ENCODE measurements at regions not wholly inside any gene's neighbourhood (a gene's known extent, or its start where the extent isn't known, plus 50 kb on each side); places are given as distances from the start of the nearest gene placed in this dataset.

- Histone ChIP-seq H3K4me3 (ENCODE audit: low read depth, low read length) (no peak overlapping the region), H3K27me3 (no peaks in the 10 kb centered on the region), H3K36me3 (no peaks in the 10 kb centered on the region), H3K4me1 (no peaks in the 10 kb centered on the region), H3K9me3 (no peaks in the 10 kb centered on the region)
- no peak for TF ChIP-seq CTCF (IDR thresholded peaks at IDR 0.05; ENCODE audit: low read depth, low read length)
- no peak for DNase-seq
Measured at GRCh38 chr4:13766761-13767540, 139.4 kb upstream of the BOD1L1 start.

- DNase-seq, result no peak
- no peak for TF ChIP-seq CTCF (IDR thresholded peaks at IDR 0.05; ENCODE audit: low read depth, low read length)
- H3K27me3 ChIP-seq, result no peaks in the 10 kb centered on the region
Measured at GRCh38 chr4:13777341-13777740, 149.8 kb upstream of the BOD1L1 start.

GRCh38 chr4:13778367-13778766 is 150.8 kb upstream of the BOD1L1 start:
- Histone ChIP-seq H3K9me3 (no peaks in the 10 kb centered on the region), H3K4me3 (ENCODE audit: low read depth, low read length) (no peak overlapping the region), H3K27me3 (no peaks in the 10 kb centered on the region), H3K4me1 (no peaks in the 10 kb centered on the region), H3K36me3 (no peaks in the 10 kb centered on the region)
- TF ChIP-seq CTCF (IDR thresholded peaks at IDR 0.05; ENCODE audit: low read depth, low read length), result no peak
- DNase-seq, result no peak

More at GRCh38 chr4:13777341-13777740, 149.8 kb upstream of the BOD1L1 start:
- no peaks in the 10 kb centered on the region for H3K9me3 ChIP-seq
- no peaks in the 10 kb centered on the region for H3K4me1 ChIP-seq
- H3K36me3 ChIP-seq, result no peaks in the 10 kb centered on the region
- no peak overlapping the region for H3K4me3 ChIP-seq (ENCODE audit: low read depth, low read length)

- no peaks in the 10 kb centered on the region for H3K4me1 ChIP-seq
- DNase-seq, result no peak
- no peak for TF ChIP-seq CTCF (IDR thresholded peaks at IDR 0.05; ENCODE audit: low read depth, low read length)
Measured at GRCh38 chr4:13782231-13782630, 154.7 kb upstream of the BOD1L1 start.

GRCh38 chr4:13783800-13784411 is 156.4 kb upstream of the BOD1L1 start:
- DNase-seq, result no peak
- no peaks in the 10 kb centered on the region for H3K27me3 ChIP-seq
- H3K36me3 ChIP-seq, result no peaks in the 10 kb centered on the region
- TF ChIP-seq CTCF (IDR thresholded peaks at IDR 0.05; ENCODE audit: low read depth, low read length), result no peak
- H3K4me3 ChIP-seq (ENCODE audit: low read depth, low read length), result no peak overlapping the region
- H3K4me1 ChIP-seq, result no peaks in the 10 kb centered on the region
- no peaks in the 10 kb centered on the region for H3K9me3 ChIP-seq

More at GRCh38 chr4:13782231-13782630, 154.7 kb upstream of the BOD1L1 start:
- no peaks in the 10 kb centered on the region for H3K36me3 ChIP-seq
- H3K4me3 ChIP-seq (ENCODE audit: low read depth, low read length), result no peak overlapping the region
- no peaks in the 10 kb centered on the region for H3K9me3 ChIP-seq
- no peaks in the 10 kb centered on the region for H3K27me3 ChIP-seq

Data from BE2C (cell line).